ENCODE measurements at regions not wholly inside any gene's neighbourhood (a gene's known extent, or its start where the extent isn't known, plus 50 kb on each side); places are given as distances from the start of the nearest gene placed in this dataset.

DNA sequence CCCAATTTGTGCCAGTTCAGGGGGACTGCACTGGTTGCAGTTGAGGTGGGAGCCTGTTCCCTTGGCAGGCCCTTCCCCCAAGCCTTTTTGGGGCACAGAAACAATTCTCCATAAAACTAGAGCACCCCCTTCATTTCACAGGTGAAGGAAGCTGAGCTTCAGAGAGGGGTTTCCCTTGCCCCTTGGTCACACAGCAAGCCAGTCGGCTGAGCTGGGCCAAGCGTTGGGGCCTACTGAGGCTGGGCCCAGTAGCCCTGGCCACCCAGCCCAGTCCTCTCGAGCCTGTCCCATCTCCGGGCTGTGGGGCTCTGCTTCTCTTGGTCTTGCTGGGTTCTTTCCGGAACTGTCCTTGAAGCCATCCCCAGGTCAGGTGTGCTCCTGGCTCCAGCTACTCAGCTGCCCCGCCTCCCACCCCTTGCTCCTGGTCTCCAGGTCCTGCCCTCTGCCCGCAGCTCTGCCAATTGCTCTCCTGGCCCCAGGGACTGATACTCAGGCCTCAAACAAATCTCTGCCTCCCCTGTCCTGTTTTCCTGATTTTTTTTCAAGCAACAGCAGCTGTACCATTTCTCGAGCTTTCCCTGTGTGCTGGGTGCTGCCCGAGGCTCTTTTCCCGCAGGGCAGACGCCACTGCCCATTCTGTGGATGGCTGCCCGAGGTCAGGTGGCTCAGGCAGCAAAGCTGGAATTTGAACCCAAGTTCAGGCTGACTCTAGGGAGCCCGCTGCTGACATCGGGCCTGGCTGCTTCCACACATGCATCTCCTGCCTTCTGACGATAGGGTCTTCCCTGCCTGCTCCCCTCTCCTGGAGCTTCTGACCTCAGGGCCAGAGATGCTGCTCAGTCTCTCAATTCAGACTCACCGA is 87.4 kb upstream of the NKD1 start:
- DNase-seq (ENCODE audit: low spot score): no peak
- Histone ChIP-seq H3K79me2 (ENCODE audit: insufficient read depth, low read depth, low read length) (no peaks in the 10 kb centered on the region), H3K9me2 (ENCODE audit: insufficient read depth, low read length) (no peaks in the 10 kb centered on the region), H4K20me1 (ENCODE audit: insufficient read depth, low read length) (no peaks in the 10 kb centered on the region), H3K9me3 (ENCODE audit: low read length) (no peaks in the 10 kb centered on the region), H3K27ac (ENCODE audit: low read depth, low read length, poor library complexity, severe bottlenecking) (no peak overlapping the region), H3K4me2 (ENCODE audit: low read length) (no peak overlapping the region), H3K36me3 (ENCODE audit: insufficient read depth, low read length) (no peaks in the 10 kb centered on the region), H3K4me1 (ENCODE audit: insufficient read depth, low read length, poor library complexity, severe bottlenecking) (peaks cover 4% of the 10 kb centered on the region), H2AFZ (ENCODE audit: low read length) (no peak overlapping the region), H3K4me3 (ENCODE audit: low read depth, low read length, poor library complexity, severe bottlenecking) (no peak overlapping the region)
- CTCF ChIA-PET (ENCODE audit: unreplicated experiment): no interaction called here
- POLR2A ChIA-PET: no interaction called here
- BruUV-seq (replicated peaks): no TSS peak
- intact Hi-C loops (cut with micrococcal nuclease; ENCODE audit: unreplicated experiment): no loop called here
- no peak for TF ChIP-seq EZH2phosphoT487 (IDR thresholded peaks at IDR 0.05; ENCODE audit: borderline replicate concordance, low read depth, low read length)
- TF ChIP-seq, protein P1, sequence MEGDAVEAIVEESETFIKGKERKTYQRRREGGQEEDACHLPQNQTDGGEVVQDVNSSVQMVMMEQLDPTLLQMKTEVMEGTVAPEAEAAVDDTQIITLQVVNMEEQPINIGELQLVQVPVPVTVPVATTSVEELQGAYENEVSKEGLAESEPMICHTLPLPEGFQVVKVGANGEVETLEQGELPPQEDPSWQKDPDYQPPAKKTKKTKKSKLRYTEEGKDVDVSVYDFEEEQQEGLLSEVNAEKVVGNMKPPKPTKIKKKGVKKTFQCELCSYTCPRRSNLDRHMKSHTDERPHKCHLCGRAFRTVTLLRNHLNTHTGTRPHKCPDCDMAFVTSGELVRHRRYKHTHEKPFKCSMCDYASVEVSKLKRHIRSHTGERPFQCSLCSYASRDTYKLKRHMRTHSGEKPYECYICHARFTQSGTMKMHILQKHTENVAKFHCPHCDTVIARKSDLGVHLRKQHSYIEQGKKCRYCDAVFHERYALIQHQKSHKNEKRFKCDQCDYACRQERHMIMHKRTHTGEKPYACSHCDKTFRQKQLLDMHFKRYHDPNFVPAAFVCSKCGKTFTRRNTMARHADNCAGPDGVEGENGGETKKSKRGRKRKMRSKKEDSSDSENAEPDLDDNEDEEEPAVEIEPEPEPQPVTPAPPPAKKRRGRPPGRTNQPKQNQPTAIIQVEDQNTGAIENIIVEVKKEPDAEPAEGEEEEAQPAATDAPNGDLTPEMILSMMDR (conservative IDR thresholded peaks at IDR 0.05; ENCODE audit: low read length): no peak

GRCh38 chr16:50459496-50460080 is 88.6 kb upstream of the NKD1 start:
- no peaks in the 10 kb centered on the region for H4K20me1 ChIP-seq (ENCODE audit: insufficient read depth, low read length)
- no peak overlapping the region for H3K4me3 ChIP-seq (ENCODE audit: low read depth, low read length, poor library complexity, severe bottlenecking)
- no peaks in the 10 kb centered on the region for H3K79me2 ChIP-seq (ENCODE audit: insufficient read depth, low read depth, low read length)
- BruUV-seq (replicated peaks): no TSS peak
- no peak overlapping the region for H3K27ac ChIP-seq (ENCODE audit: low read depth, low read length, poor library complexity, severe bottlenecking)
- ChIA-PET POLR2A (no interaction called here), CTCF (ENCODE audit: unreplicated experiment) (no interaction called here)
- H3K9me3 ChIP-seq (ENCODE audit: low read length): no peaks in the 10 kb centered on the region
- no peaks in the 10 kb centered on the region for H3K36me3 ChIP-seq (ENCODE audit: insufficient read depth, low read length)
- intact Hi-C loops (cut with micrococcal nuclease; ENCODE audit: unreplicated experiment): no loop called here
- TF ChIP-seq EZH2phosphoT487 (IDR thresholded peaks at IDR 0.05; ENCODE audit: borderline replicate concordance, low read depth, low read length): no peak
- TF ChIP-seq, protein P1 (conservative IDR thresholded peaks at IDR 0.05; ENCODE audit: low read length): no peak
- H3K9me2 ChIP-seq (ENCODE audit: insufficient read depth, low read length): no peaks in the 10 kb centered on the region
- no peak overlapping the region for H3K4me2 ChIP-seq (ENCODE audit: low read length)
- DNase-seq (ENCODE audit: low spot score): no peak
- peaks cover 4% of the 10 kb centered on the region for H3K4me1 ChIP-seq (ENCODE audit: insufficient read depth, low read length, poor library complexity, severe bottlenecking)
- H2AFZ ChIP-seq (ENCODE audit: low read length): no peak overlapping the region
